HCT116 (cell line): ENCODE measurements at regions not wholly inside any gene's neighbourhood (a gene's known extent, or its start where the extent isn't known, plus 50 kb on each side); places are given as distances from the start of the nearest gene placed in this dataset.

Experiments
- ATAC-seq: fragments of 200-7000 bp; cut with Tn5 transposase; 2 replicates; pipeline ENCODE4 v1.9.1; 2020; ENCODE audit warnings: mild to moderate bottlenecking, moderate library complexity
- BruUV-seq: library from RNA; stranded (reverse); fragments of 400-500 nt; replicated peaks from 2 replicates; lab custom pipeline; 2021; lab: Mats Ljungman, UMichigan
- CTCF ChIA-PET: fragments of 300-600 bp; sonication (Branson Sonifier 250); formaldehyde crosslinking; loops from one replicate; lab custom pipeline; 2021; ENCODE audit warnings: antibody characterized with exemption; lab: Charles Lee
- POLR2A ChIA-PET: fragments of 300-600, 350-600 bp; sonication (Branson Sonifier 250); formaldehyde crosslinking; loops from one replicate; lab custom pipeline; 2021; ENCODE audit warnings: antibody characterized with exemption; lab: Charles Lee
- RAD21 ChIA-PET, 2 experiments: fragments of 300-600 bp; sonication (Branson Sonifier 250); formaldehyde crosslinking; loops; one replicate each; lab custom pipeline; 2023; ENCODE audit warnings: low total read pairs in 2 of 2; ENCODE audit not compliant: uncharacterized antibody in 2 of 2, unreplicated experiment in 2 of 2, low non-redundant PET in 1 of 2; lab: Charles Lee
- DNase-seq: peaks from one replicate; pipeline ENCODE4 v3.0.0-alpha.2; 2010; ENCODE audit warnings: low read depth, low spot score
- H2AFZ ChIP-seq: fragments of 200-600 bp; shearing (Covaris generic), sonication (generic); 2 replicates; pipeline ENCODE4 v1.6.1; 2017; ENCODE audit warnings: low read depth, mixed run types, mixed read lengths, antibody characterized with exemption, low read length; ENCODE audit not compliant: poor library complexity, severe bottlenecking
- H3K27ac ChIP-seq: 2 replicates; pipeline ENCODE4 v1.5.1; 2012; ENCODE audit warnings: low read depth, low read length
- H3K27me3 ChIP-seq: fragments of 200-600 bp; sonication (generic); 2 replicates; pipeline ENCODE4 v1.6.1; 2016; ENCODE audit warnings: mixed run types, low read length, mixed read lengths; ENCODE audit not compliant: insufficient read depth
- H3K36me3 ChIP-seq, 2 experiments: fragments of 200-500 bp in 1 of 2; fragments of 200-600 bp in 1 of 2; sonication (Bioruptor generic) in 1 of 2; sonication (generic) in 1 of 2; 2 replicates each; pipeline versions ENCODE4 v1.5.1 to v1.6.1; 2014 to 2016; ENCODE audit warnings: low read length in 2 of 2, inconsistent platforms in 1 of 2, mixed read lengths in 1 of 2, mixed run types in 1 of 2; ENCODE audit not compliant: insufficient read depth in 2 of 2, control insufficient read depth in 1 of 2
- H3K4me1 ChIP-seq, 2 experiments: fragments of 200-600 bp in 1 of 2; sonication (generic) in 1 of 2; 2 replicates each; pipeline versions ENCODE4 v1.5.1 to v1.6.1; 2012 to 2017; ENCODE audit warnings: low read length in 2 of 2, inconsistent platforms in 1 of 2, mild to moderate bottlenecking in 1 of 2, mixed read lengths in 1 of 2, mixed run types in 1 of 2, moderate library complexity in 1 of 2; ENCODE audit not compliant: insufficient read depth in 2 of 2, control insufficient read depth in 1 of 2
- H3K4me2 ChIP-seq: fragments of 200-600 bp; sonication (generic); 2 replicates; pipeline ENCODE4 v1.6.1; 2017; ENCODE audit warnings: mixed run types, low read length, mixed read lengths
- H3K4me3 ChIP-seq, 2 experiments: fragments of 200-600 bp in 1 of 2; sonication (generic) in 1 of 2; replicated peaks in 1 of 2; 2 replicates each; pipeline ENCODE4 v1.5.1; 2011 to 2016; ENCODE audit warnings: low read length in 2 of 2, control low read depth in 1 of 2, low read depth in 1 of 2, mild to moderate bottlenecking in 1 of 2, mixed read lengths in 1 of 2, mixed run types in 1 of 2
- H3K79me2 ChIP-seq: fragments of 200-600 bp; sonication (generic); 2 replicates; pipeline ENCODE4 v1.6.1; 2017; ENCODE audit warnings: mild to moderate bottlenecking, mixed run types, low read length, moderate library complexity, mixed read lengths; ENCODE audit not compliant: insufficient read depth
- H3K9ac ChIP-seq: fragments of 200-600 bp; sonication (generic); 2 replicates; pipeline ENCODE4 v1.6.1; 2016; ENCODE audit warnings: low read length, mixed read lengths
- H3K9me2 ChIP-seq: fragments of 200-600 bp; sonication (generic), shearing (Covaris generic); 2 replicates; pipeline ENCODE4 v1.6.1; 2017; ENCODE audit warnings: mixed run types, mild to moderate bottlenecking, moderate library complexity; ENCODE audit not compliant: insufficient read depth
- H3K9me3 ChIP-seq, 2 experiments: fragments of 200-500 bp in 1 of 2; fragments of 200-600 bp in 1 of 2; sonication (Bioruptor generic) in 1 of 2; sonication (generic) in 1 of 2; 2 replicates each; pipeline ENCODE4 v1.6.1; 2014 to 2017; ENCODE audit warnings: low read length in 2 of 2, mixed read lengths in 2 of 2, inconsistent platforms in 1 of 2, low read depth in 1 of 2, mild to moderate bottlenecking in 1 of 2, mixed run types in 1 of 2, moderate library complexity in 1 of 2; ENCODE audit not compliant: control insufficient read depth in 1 of 2, insufficient read depth in 1 of 2
- H4K20me1 ChIP-seq: fragments of 200-600 bp; sonication (generic), shearing (Covaris generic); 2 replicates; pipeline ENCODE4 v1.6.1; 2017; ENCODE audit warnings: mixed run types, mild to moderate bottlenecking, moderate library complexity; ENCODE audit not compliant: insufficient read depth
- CBX3 ChIP-seq: IDR thresholded peaks from 2 replicates; pipeline ENCODE4 v1.6.1; 2012; ENCODE audit warnings: low read depth
- CEBPB ChIP-seq: IDR thresholded peaks from 2 replicates; pipeline ENCODE4 v1.6.1; 2012; ENCODE audit warnings: low read depth
- CTCF ChIP-seq, 3 experiments: fragments of 200-600 bp in 1 of 3; sonication (generic) in 1 of 3; IDR thresholded peaks in 2 of 3; conservative IDR thresholded peaks in 1 of 3; 2 replicates each; pipeline ENCODE4 v1.5.1; 2012 to 2017; ENCODE audit warnings: low read depth in 2 of 3, low read length in 2 of 3, antibody characterized with exemption in 1 of 3, borderline replicate concordance in 1 of 3, control low read depth in 1 of 3, mild to moderate bottlenecking in 1 of 3, mixed read lengths in 1 of 3, mixed run types in 1 of 3, moderate library complexity in 1 of 3; ENCODE audit not compliant: insufficient read depth in 1 of 3
- EGR1 ChIP-seq: IDR thresholded peaks from 2 replicates; pipeline ENCODE4 v1.6.1; 2012; ENCODE audit warnings: low read depth
- ELF1 ChIP-seq: IDR thresholded peaks from 2 replicates; pipeline ENCODE4 v1.6.1; 2012; ENCODE audit warnings: low read depth, borderline replicate concordance
- EZH2 ChIP-seq: fragments of 200-600 bp; sonication (generic); IDR thresholded peaks from 2 replicates; pipeline ENCODE4 v1.6.1; 2017; ENCODE audit warnings: antibody characterized with exemption, mixed run types
- EZH2phosphoT487 ChIP-seq: fragments of 200-600 bp; IDR thresholded peaks from 2 replicates; pipeline ENCODE4 v1.6.1; 2018; ENCODE audit warnings: antibody characterized with exemption, borderline replicate concordance
- JUND ChIP-seq: IDR thresholded peaks from 2 replicates; pipeline ENCODE4 v1.6.1; 2012
- POLR2A ChIP-seq: IDR thresholded peaks from 2 replicates; pipeline ENCODE4 v1.7.0; 2011; ENCODE audit warnings: borderline replicate concordance; ENCODE audit not compliant: insufficient read depth, insufficient read length; ENCODE audit errors: extremely low read depth
- REST ChIP-seq: IDR thresholded peaks from 2 replicates; pipeline ENCODE4 v1.6.1; 2012; ENCODE audit warnings: low read depth
- SP1 ChIP-seq: IDR thresholded peaks from 2 replicates; pipeline ENCODE4 v1.6.1; 2012; ENCODE audit warnings: low read depth
- SRF ChIP-seq: IDR thresholded peaks from 2 replicates; pipeline ENCODE4 v1.6.1; 2012; ENCODE audit warnings: low read depth
- TCF7L2 ChIP-seq: IDR thresholded peaks from 2 replicates; pipeline ENCODE4 v1.7.0; 2011; ENCODE audit warnings: borderline replicate concordance, inconsistent platforms; ENCODE audit not compliant: insufficient read depth, insufficient read length; ENCODE audit errors: extremely low read depth
- ZBTB33 ChIP-seq: IDR thresholded peaks from 2 replicates; pipeline ENCODE4 v1.6.1; 2011; ENCODE audit warnings: mild to moderate bottlenecking, low read length, moderate library complexity; ENCODE audit not compliant: insufficient replicate concordance; ENCODE audit errors: extremely low read depth
- ZFX ChIP-seq: fragments of 450-650 bp; IDR thresholded peaks from 2 replicates; pipeline ENCODE4 v1.6.1; 2017
- ZNF274 ChIP-seq: fragments of 200-500 bp; sonication (Bioruptor generic); IDR thresholded peaks from 2 replicates; pipeline ENCODE4 v1.6.1; 2014; ENCODE audit warnings: mild to moderate bottlenecking, low read depth, low read length, inconsistent platforms
- intact Hi-C: fragments of 100-400 bp; cut with micrococcal nuclease; formaldehyde crosslinking; loops from 2 replicates; pipeline ENCODE4 v1.10.0; 2022
- TF ChIP-seq, protein P1 (sequence below): IDR thresholded peaks from 2 replicates; pipeline ENCODE4 v1.6.1; 2012
- TF ChIP-seq, protein P2 (sequence below): IDR thresholded peaks from 2 replicates; pipeline ENCODE4 v1.6.1; 2012

DNA sequence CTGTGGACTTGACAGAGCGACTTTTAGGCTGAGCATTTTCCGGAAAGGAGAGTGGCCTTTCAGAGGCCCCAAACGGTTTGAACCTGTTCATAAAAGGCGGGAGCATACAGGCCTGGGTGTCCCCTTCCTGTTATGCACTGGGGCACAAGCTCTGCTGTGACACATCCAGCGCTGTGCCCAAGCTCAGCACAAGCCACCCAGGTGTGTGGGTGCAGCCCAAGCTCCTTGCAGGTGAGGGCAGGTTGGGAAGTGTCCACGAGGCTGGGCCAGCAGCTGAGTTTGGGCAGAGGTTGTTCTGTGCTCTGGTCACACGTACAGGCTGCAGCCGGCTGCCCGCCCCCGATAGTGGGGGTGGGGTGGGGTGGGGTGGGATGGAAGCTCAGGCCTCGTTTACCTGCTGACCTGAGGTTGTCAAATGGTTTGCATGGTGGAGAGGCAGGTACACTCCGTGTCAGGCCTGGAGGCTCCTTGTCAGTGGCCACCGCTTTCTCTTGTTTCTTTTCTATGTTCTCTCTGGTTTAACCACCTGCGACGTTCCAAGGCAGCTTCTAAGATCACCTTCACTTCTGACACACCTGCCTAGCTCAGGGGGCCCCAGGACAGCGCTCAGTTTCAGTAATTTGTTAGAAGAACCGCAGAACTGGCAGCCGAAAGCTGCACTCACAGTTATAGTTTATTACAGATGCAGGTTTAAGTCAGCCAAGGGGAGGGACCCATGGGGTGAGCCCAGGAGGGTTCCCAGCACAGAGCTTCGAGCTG, 194.7 kb upstream of the CIBAR2 start:
- H3K4me2 ChIP-seq: peak overlapping the region; percentile 71; the same call in 1 of the 2 replicates
- no peaks in the 10 kb centered on the region for H3K9me3 ChIP-seq
- H3K4me3 ChIP-seq: no peak overlapping the region
- peak overlapping the region; percentile 29; the same call in 1 of the 2 replicates for H3K27ac ChIP-seq
- ChIA-PET CTCF (interaction anchor here (1.4 to 4.6 kb wide), 4 partner anchors 9 to 192 kb away, joined by 5 to 21 read pairs (median 6); no protein-coding TSS in a partner anchor), POLR2A (no interaction called here), RAD21 (no interaction called here)
- intact Hi-C loops: no loop called here
- H2AFZ ChIP-seq: no peak overlapping the region
- no peak for TF ChIP-seq ZFX
- no peak for TF ChIP-seq SRF
- TF ChIP-seq CTCF (IDR thresholded peaks at IDR 0.05 in 2 of 3, conservative IDR thresholded peaks at IDR 0.05 in 1 of 3; ENCODE audit: borderline replicate concordance in 1 of 3, insufficient read depth in 1 of 3, low read depth in 2 of 3, low read length in 2 of 3): no peak
- TF ChIP-seq EGR1: no peak
- TF ChIP-seq ZNF274: no peak
- TF ChIP-seq TCF7L2: no peak
- no peak for TF ChIP-seq CBX3
- no peak for TF ChIP-seq REST
- TF ChIP-seq, protein P1, sequence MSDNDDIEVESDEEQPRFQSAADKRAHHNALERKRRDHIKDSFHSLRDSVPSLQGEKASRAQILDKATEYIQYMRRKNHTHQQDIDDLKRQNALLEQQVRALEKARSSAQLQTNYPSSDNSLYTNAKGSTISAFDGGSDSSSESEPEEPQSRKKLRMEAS: no peak
- no peak for TF ChIP-seq EZH2phosphoT487
- TF ChIP-seq, protein P2, sequence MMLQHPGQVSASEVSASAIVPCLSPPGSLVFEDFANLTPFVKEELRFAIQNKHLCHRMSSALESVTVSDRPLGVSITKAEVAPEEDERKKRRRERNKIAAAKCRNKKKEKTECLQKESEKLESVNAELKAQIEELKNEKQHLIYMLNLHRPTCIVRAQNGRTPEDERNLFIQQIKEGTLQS: no peak
- TF ChIP-seq ZBTB33: no peak
- TF ChIP-seq EZH2: no peak
- no peak for TF ChIP-seq CEBPB
- TF ChIP-seq SP1: no peak
- TF ChIP-seq POLR2A: no peak
- no peak for TF ChIP-seq ELF1
- TF ChIP-seq JUND: no peak
- no peaks in the 10 kb centered on the region for H3K27me3 ChIP-seq
- BruUV-seq: no TSS peak
- ATAC-seq (no peak), DNase-seq (no peak)
- peak overlapping the region; percentile 37; the same call in 1 of the 2 replicates for H3K9ac ChIP-seq
- no peaks in the 10 kb centered on the region for H3K9me2 ChIP-seq
- peaks cover 37 to 47% of the 10 kb centered on the region in 2 experiments for H3K4me1 ChIP-seq
- H3K79me2 ChIP-seq: no peaks in the 10 kb centered on the region
- H4K20me1 ChIP-seq: no peaks in the 10 kb centered on the region
- H3K36me3 ChIP-seq: no peaks in the 10 kb centered on the region
